Body of pancreas (tissue), 4 donors: ENCODE measurements at regions not wholly inside any gene's neighbourhood (a gene's known extent, or its start where the extent isn't known, plus 50 kb on each side); places are given as distances from the start of the nearest gene placed in this dataset.

Source experiments
- CTCF ChIP-seq, 7 experiments: fragments of 450-650 bp in 4 of 7; fragments of 200-600 bp in 3 of 7; sonication (generic) in 3 of 7; IDR thresholded peaks; one replicate each; pipeline ENCODE4 v1.5.1; 2016 to 2019; ENCODE audit warnings: antibody characterized with exemption in 7 of 7
- POLR2A ChIP-seq, 3 donors: fragments of 450-650 bp; IDR thresholded peaks; one replicate each; pipeline ENCODE4 v1.6.1; 2016; ENCODE audit warnings: antibody characterized with exemption in 3 of 3, mild to moderate bottlenecking in 2 of 3

- TF ChIP-seq CTCF (IDR thresholded peaks at IDR 0.05) (no peak), POLR2A (IDR thresholded peaks at IDR 0.05) (no peak)
Observed at GRCh38 chr16:31710880-31711279, 162.7 kb upstream of the ZNF267 start.
